Stomach (tissue), 4 donors: ENCODE measurements at regions not wholly inside any gene's neighbourhood (a gene's known extent, or its start where the extent isn't known, plus 50 kb on each side); places are given as distances from the start of the nearest gene placed in this dataset.

Source experiments
- POLR2A ChIP-seq, 4 donors: fragments of 450-650 bp; IDR thresholded peaks; one replicate each; pipeline ENCODE4 v1.6.1; 2016; ENCODE audit warnings: antibody characterized with exemption in 4 of 4, control low read depth in 2 of 4, mild to moderate bottlenecking in 1 of 4, moderate library complexity in 1 of 4
- TF ChIP-seq, protein P1 (sequence below), 7 experiments: fragments of 450-650 bp in 4 of 7; fragments of 200-600 bp in 3 of 7; sonication (generic) in 3 of 7; IDR thresholded peaks; one replicate each; pipeline ENCODE4 v1.5.1; 2016 to 2019; ENCODE audit warnings: antibody characterized with exemption in 7 of 7, control low read depth in 2 of 7, mild to moderate bottlenecking in 1 of 7

DNA sequence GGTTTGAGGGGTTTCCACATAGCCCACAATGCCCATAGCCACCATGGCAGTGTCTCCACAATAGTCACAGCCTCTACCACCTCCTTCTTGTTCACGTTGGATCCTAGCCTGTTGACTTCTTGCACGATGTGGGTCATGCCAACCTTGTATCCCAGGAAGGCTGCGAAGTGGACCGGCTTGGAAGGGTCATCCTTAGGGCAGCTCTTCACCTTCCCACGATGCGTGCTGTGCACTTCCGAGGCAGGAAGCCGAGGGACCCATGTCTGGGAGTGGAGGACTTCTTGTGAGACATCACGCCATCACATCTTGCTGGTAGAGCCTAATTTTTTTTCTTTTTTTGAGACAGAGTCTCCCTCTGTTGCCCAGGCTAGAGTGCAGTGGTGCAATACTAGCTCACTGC lies 144.6 kb upstream of the ASB18 start:
- TF ChIP-seq, protein P1, sequence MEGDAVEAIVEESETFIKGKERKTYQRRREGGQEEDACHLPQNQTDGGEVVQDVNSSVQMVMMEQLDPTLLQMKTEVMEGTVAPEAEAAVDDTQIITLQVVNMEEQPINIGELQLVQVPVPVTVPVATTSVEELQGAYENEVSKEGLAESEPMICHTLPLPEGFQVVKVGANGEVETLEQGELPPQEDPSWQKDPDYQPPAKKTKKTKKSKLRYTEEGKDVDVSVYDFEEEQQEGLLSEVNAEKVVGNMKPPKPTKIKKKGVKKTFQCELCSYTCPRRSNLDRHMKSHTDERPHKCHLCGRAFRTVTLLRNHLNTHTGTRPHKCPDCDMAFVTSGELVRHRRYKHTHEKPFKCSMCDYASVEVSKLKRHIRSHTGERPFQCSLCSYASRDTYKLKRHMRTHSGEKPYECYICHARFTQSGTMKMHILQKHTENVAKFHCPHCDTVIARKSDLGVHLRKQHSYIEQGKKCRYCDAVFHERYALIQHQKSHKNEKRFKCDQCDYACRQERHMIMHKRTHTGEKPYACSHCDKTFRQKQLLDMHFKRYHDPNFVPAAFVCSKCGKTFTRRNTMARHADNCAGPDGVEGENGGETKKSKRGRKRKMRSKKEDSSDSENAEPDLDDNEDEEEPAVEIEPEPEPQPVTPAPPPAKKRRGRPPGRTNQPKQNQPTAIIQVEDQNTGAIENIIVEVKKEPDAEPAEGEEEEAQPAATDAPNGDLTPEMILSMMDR (IDR thresholded peaks at IDR 0.05), result no peak
- no peak for TF ChIP-seq POLR2A (IDR thresholded peaks at IDR 0.05)
